Urinary bladder (tissue), 3 donors: ENCODE measurements at regions not wholly inside any gene's neighbourhood (a gene's known extent, or its start where the extent isn't known, plus 50 kb on each side); places are given as distances from the start of the nearest gene placed in this dataset.
"Not testable (repeated sequence)": the region's sequence is repeated elsewhere in the genome, so short reads cannot be mapped to it uniquely, and the experiment has no call there.

ENCODE experiments used
- DNase-seq: peaks from one replicate; pipeline ENCODE4 v3.0.0-alpha.2; 2015; ENCODE audit errors: extremely low spot score
- H3K27ac ChIP-seq: one replicate; pipeline ENCODE4 v1.5.1; 2013; ENCODE audit warnings: low read depth, mild to moderate bottlenecking, moderate library complexity
- H3K36me3 ChIP-seq: one replicate; pipeline ENCODE4 v1.6.1; 2013; ENCODE audit warnings: mild to moderate bottlenecking, moderate library complexity; ENCODE audit not compliant: insufficient read depth
- H3K4me1 ChIP-seq: one replicate; pipeline ENCODE4 v1.6.1; 2013; ENCODE audit warnings: mild to moderate bottlenecking, moderate library complexity; ENCODE audit not compliant: insufficient read depth
- H3K4me3 ChIP-seq: one replicate; pipeline ENCODE4 v1.5.1; 2013; ENCODE audit warnings: low read depth, low read length
- WGBS: extraction: QIAGEN DNeasy Blood & Tissue Kit; methylation state at CpG from one replicate; pipeline ENCODE4 v1.1.7; 2013; 5-methylcytosine and 5-hydroxymethylcytosine counted together
- donor health status: healthy with polysubstance abuse.
- donor health status: healthy.

DNA sequence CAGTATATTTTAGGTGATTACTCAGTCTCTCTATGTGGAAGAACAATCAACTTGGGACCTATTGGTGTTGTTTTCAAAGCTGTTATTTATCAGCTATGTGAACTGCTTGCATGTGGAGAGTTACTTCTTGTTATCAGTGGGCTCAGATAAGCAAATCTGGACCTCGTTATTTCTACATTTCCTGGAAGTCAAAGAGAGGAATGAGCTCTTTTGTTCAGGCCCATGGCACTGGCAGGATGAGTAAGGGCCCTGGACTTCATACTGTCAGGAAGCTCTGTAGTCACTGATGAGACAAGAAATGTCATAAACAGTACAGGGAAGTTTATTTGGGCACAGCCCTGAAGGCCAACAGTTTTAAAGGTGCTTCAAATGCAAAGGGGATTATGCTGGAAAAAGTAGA lies 760.6 kb upstream of the EPHA5 start:
- DNase-seq, result no peak
- WGBS, result 2% methylated on average over 1 of the region's 1 CpG

GRCh38 chr4:66429276-66429675 lies 759.0 kb upstream of the EPHA5 start:
- no peak for DNase-seq
- 56% methylated on average over 1 of the region's 1 CpG for WGBS
- H3K27ac ChIP-seq, result no peak overlapping the region
- H3K4me3 ChIP-seq, result no peak overlapping the region
- H3K36me3 ChIP-seq, result no peaks in the 10 kb centered on the region
- H3K4me1 ChIP-seq, result no peaks in the 10 kb centered on the region

More for the DNA sequence above, 760.6 kb upstream of the EPHA5 start:
- no peaks in the 10 kb centered on the region for H3K36me3 ChIP-seq
- no peak overlapping the region for H3K27ac ChIP-seq
- no peak overlapping the region for H3K4me3 ChIP-seq
- H3K4me1 ChIP-seq, result no peaks in the 10 kb centered on the region

DNA sequence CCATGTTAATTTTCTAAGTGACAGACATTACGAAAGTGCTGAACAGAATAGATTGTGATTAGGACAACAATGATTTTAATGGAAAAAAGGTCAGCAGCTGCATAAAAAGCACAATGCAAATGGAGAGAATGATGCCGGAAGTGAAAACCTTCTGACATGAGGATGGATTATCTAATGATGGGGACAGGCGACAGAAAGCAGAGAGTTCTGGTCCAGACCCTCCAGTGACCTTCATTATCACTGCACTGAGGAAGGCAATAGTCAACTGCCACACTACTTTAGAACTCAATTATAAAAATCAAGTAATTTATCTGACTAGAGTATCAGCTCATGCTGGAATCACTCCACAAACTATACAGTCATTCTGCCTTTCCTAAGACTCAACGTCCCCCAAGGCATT lies 746.1 kb upstream of the EPHA5 start:
- 54% methylated on average over 4 of the region's 4 CpGs for WGBS
- DNase-seq, result no peak
- Histone ChIP-seq H3K27ac (no peak overlapping the region), H3K36me3 (no peaks in the 10 kb centered on the region), H3K4me1 (no peaks in the 10 kb centered on the region), H3K4me3 (no peak overlapping the region)

GRCh38 chr4:66404141-66404540 lies 733.9 kb upstream of the EPHA5 start:
- Histone ChIP-seq H3K4me3 (no peak overlapping the region), H3K27ac (no peak overlapping the region), H3K4me1 (no peaks in the 10 kb centered on the region), H3K36me3 (no peaks in the 10 kb centered on the region)
- no peak for DNase-seq
- WGBS, result 49% methylated on average over 5 of the region's 5 CpGs

DNA sequence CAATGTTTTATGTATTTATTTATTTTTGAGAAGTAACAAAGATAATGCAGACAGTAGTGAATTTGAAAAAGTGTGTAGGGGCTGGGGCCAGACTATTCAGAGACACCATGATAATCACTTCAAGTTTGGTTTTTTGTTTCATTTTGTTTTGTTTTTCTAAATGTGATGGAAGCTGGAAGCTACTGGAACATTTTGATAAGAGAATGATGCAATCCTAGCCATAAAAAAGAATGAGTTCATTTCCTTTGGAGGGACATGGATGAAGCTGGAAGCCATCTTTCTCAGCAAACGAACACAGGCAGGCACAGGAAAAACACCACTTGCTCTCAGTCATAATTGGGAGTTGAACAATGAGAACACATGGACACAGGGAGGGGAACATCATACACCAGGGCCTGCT lies 706.6 kb upstream of the EPHA5 start:
- 14% methylated on average over 1 of the region's 1 CpG for whole genome bisulfite sequencing
- no peaks in the 10 kb centered on the region for H3K36me3 ChIP-seq
- H3K27ac ChIP-seq, result no peak overlapping the region
- H3K4me3 ChIP-seq, result no peak overlapping the region
- no peaks in the 10 kb centered on the region for H3K4me1 ChIP-seq
- DNase-seq, result no peak

DNA sequence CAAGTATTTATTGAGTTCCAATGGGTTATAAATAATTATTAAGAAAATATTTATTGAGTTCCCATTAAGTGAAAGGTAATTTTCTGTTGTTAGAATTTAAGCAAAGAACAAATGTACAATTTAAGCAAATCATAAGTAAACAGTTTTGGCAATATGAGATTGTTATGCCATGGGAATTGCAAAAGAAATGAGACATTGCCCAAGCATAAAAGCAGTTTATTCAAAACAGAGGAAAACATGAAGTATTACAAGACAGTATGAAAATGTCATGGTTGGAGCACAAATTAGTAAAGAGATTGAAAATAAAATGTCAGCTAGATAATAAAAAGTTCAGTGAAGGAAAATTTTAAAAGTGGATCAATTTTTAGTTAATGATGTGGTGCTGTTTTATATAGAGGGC lies 706.1 kb upstream of the EPHA5 start:
- Histone ChIP-seq H3K27ac (no peak overlapping the region), H3K4me1 (no peaks in the 10 kb centered on the region), H3K4me3 (no peak overlapping the region), H3K36me3 (no peaks in the 10 kb centered on the region)
- no peak for DNase-seq

DNA sequence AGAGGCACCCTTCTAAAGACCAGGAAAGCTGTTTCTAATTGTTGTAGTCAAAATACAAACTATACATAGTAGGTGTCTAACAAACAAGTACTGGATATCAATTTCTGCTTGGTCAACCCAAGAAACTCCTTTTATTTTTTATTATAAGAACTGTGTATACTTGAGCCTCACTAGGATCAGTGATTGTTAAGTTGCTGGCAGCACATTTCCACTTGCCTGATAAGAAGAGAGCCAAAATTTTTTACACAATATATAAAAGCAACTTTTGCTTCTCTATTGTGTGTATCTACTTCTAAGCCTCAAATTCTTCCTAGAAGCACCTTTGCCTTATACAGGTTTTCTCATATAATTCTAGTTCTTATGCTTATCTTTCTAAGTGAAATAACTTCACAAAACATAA lies 703.0 kb upstream of the EPHA5 start:
- DNase-seq, result no peak
- H3K4me1 ChIP-seq, result no peaks in the 10 kb centered on the region
- no peak overlapping the region for H3K4me3 ChIP-seq
- no peaks in the 10 kb centered on the region for H3K36me3 ChIP-seq
- H3K27ac ChIP-seq, result no peak overlapping the region

DNA sequence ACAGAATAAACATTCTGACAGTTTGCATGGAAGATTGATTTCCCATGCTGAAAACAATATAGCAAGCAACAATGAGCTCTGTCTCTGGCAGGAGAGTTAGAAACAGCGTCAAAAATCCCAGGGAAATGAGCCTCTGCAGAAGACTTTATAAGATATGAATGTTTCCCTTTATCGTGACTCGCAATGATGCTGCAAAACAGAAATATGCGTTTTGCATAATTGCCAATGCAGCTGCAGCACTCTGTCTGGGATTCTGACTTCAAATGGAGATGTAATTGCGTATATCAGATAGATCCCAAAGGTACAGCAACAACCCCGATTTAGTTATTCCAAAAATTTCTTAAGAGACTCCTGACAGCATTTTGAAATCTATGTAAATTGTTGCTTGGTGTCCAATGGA lies 702.4 kb upstream of the EPHA5 start:
- H3K4me1 ChIP-seq, result no peaks in the 10 kb centered on the region
- WGBS, result 73% methylated on average over 6 of the region's 6 CpGs
- no peak for DNase-seq
- no peaks in the 10 kb centered on the region for H3K36me3 ChIP-seq
- no peak overlapping the region for H3K27ac ChIP-seq
- no peak overlapping the region for H3K4me3 ChIP-seq

DNA sequence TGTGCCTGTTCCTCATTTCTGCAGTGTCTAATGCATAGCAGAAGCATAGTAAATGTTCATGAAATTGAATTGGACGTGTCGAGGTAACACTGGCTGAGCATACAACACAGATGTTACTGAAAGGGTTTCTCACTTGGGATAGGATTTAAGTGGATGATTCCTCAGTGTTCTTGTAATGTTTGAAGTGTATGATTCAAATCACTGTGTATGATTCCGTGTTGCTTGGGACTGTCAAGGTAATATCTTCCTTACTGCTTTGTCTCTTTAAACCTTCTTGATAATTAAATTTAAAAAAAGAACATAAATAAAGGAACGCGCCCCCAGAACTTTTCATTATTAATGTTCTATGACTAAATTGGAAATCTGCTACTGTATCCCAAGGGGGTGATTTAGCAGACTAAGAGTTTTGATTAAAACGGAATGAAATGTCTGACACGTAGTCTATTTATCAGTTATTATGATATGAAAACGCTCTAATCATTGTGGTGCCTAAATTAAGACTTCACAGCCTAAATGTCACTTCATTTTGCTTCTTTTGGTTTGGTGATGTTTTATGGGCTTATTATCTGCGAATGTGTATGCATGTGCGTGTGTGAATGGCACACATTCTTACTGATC lies 696.9 kb upstream of the EPHA5 start:
- 77% methylated on average over 10 of the region's 10 CpGs for WGBS
- Histone ChIP-seq H3K27ac (no peak overlapping the region), H3K4me3 (no peak overlapping the region), H3K36me3 (no peaks in the 10 kb centered on the region), H3K4me1 (no peaks in the 10 kb centered on the region)
- no peak for DNase-seq

GRCh38 chr4:66360395-66360794 lies 690.1 kb upstream of the EPHA5 start:
- not testable (repeated sequence) for H3K4me3 ChIP-seq, H3K27ac ChIP-seq, H3K36me3 ChIP-seq, H3K4me1 ChIP-seq, DNase-seq
- WGBS, result 89% methylated on average over 8 of the region's 8 CpGs

DNA sequence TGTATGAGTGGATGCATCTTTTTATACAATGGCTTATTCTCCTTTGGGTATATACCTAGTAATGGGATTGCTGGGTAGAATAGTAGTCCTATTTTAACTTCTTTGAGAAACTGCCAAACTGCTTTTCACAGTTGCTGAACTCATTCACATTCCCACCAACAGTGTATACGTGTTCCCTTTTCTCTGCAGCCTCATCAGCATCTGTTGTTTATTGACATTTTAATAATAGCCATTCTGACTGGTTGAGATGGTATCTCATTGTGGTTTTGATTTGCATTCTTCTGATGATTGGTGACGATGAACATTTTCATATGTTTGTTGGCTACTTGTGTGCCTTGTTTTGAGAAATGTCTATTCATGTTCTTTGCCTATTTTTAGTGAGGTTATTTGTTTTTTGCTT lies 687.0 kb upstream of the EPHA5 start:
- Histone ChIP-seq H3K27ac (no peak overlapping the region), H3K4me3 (no peak overlapping the region), H3K4me1 (no peaks in the 10 kb centered on the region), H3K36me3 (no peaks in the 10 kb centered on the region)
- WGBS, result 54% methylated on average over 2 of the region's 2 CpGs
- DNase-seq, result no peak

- Histone ChIP-seq H3K36me3 (no peaks in the 10 kb centered on the region), H3K4me3 (no peak overlapping the region), H3K27ac (no peak overlapping the region), H3K4me1 (no peaks in the 10 kb centered on the region)
- 86% methylated on average over 2 of the region's 2 CpGs for WGBS
- DNase-seq, result no peak
These were observed 685.0 kb upstream of the EPHA5 start for GRCh38 chr4:66355328-66355727.

- H3K4me1 ChIP-seq, result no peaks in the 10 kb centered on the region
- H3K4me3 ChIP-seq, result no peak overlapping the region
- no peaks in the 10 kb centered on the region for H3K36me3 ChIP-seq
- WGBS, result 69% methylated on average over 2 of the region's 2 CpGs
- no peak overlapping the region for H3K27ac ChIP-seq
- no peak for DNase-seq
These were observed 681.5 kb upstream of the EPHA5 start for GRCh38 chr4:66351761-66352160.

DNA sequence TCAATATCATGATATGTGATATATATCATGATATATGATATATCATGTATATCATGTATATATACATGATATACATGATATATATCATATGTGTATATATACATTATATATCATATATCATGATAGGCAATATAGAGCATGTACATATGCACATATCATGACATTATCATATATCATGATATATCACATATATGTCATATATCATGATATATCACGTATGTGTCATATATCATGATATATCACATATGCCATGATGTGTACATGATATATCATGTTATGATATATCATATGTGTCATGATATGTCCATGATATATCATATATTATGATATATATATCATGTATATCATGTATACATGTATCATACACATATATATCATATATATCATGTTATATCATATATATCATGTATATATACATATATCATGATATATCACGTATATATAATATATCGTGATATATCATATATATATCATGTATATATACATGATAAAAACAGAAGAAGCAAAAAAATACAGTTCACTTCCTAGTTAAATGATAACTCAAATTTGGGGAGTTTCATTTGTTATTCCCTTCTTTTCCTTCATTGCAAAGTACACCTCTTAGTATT lies 670.1 kb upstream of the EPHA5 start:
- WGBS, result 94% methylated on average over 3 of the region's 3 CpGs
- no peaks in the 10 kb centered on the region for H3K4me1 ChIP-seq

DNA sequence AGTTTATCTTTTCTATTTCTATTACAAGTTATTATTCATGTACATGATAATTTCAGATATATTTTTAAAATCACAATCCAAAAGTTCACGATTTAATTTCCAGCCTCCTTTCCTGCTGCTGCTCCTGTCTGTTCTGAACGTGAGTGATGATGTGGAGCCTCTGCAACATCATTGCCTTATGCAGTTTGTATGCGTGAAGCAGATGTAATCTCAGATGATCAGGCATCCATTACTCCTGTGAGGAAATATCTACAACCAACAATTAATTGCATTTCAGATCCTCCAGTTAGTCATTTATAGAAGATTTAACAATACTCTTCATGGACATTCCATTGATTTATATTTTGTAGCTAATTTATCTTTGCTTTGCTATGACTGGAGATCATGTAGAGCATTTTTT lies 668.7 kb upstream of the EPHA5 start:
- 74% methylated on average over 3 of the region's 3 CpGs for whole genome bisulfite sequencing
- no peak for DNase-seq
- no peaks in the 10 kb centered on the region for H3K4me1 ChIP-seq
- no peak overlapping the region for H3K27ac ChIP-seq
- H3K36me3 ChIP-seq, result no peaks in the 10 kb centered on the region
- no peak overlapping the region for H3K4me3 ChIP-seq

More for the DNA sequence above, 670.1 kb upstream of the EPHA5 start:
- no peak overlapping the region for H3K27ac ChIP-seq
- DNase-seq, result no peak
- H3K36me3 ChIP-seq, result no peaks in the 10 kb centered on the region
- no peak overlapping the region for H3K4me3 ChIP-seq
